Medulla oblongata (tissue), 1 donor: ENCODE measurements at regions not wholly inside any gene's neighbourhood (a gene's known extent, or its start where the extent isn't known, plus 50 kb on each side); places are given as distances from the start of the nearest gene placed in this dataset.

Source experiments
- DNase-seq: peaks from one replicate; pipeline ENCODE4 v3.0.0-alpha.2; 2015; ENCODE audit errors: extremely low spot score

DNA sequence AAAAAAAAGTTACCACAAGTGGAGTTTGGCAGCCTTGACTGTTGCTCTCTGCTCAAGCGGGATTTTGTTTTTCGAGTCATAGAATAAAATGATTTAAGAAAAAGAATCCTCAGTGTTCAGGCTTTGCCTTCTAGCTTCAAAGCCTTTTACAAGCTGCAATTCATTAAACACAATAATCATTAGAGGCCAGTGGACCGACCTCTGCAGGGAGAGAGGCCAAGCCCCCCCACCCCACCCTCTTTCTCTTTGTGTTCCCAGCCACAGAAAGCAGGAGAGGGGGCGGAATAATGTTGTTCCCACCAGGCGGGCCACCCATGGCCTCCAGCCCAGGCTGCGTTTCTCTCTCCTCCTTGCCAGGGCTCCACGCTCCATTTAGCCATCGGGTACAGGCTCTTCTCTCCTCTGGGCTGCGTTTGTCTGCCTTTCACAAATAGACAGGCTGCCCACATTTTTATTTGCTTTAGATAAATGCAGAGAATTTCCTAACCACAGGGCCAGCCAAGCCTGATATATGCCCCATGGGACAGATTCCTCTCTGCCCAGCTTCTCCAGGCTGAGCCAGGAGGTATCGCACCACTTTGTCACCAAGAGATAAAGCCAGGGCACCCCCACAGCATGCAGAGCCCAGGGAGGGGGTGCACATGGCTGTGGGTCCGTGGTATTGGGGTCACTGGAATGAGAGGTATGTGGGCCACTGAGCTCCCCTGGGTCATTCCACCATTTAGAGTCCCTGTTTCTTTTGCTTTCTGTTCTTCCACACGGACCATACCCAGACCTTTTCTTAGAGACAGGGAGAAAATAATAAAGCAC lies 318.8 kb downstream of the PIK3R1 start:
- DNase-seq: peak; percentile 73

DNA sequence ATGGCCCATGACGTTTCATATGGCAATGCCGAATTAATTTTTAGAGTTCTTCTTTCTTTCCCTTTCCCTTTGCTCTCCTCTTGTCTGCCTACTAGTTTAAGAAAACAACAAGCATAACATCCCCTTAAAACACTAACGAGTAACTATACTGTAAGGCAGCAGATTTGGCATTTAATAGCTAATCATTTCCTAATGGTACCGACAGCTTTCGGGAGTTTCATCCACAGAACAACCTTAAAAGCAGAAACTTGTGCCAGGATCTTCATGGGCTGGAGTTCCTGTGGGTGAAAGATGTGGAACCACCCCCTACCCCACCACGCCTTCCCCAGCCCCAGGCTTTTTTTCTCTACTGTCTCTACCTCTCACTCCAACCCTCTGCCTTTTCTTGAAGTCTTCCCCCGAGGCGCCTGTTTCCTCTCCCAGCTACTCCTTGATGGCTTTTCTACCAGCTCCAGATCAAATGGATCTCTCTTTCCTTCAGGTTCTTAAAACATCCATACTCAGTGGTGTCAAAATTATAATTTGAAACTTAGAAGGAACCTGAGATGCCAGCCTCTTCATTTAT lies 319.5 kb downstream of the PIK3R1 start:
- peak; percentile 4 for DNase-seq

DNA sequence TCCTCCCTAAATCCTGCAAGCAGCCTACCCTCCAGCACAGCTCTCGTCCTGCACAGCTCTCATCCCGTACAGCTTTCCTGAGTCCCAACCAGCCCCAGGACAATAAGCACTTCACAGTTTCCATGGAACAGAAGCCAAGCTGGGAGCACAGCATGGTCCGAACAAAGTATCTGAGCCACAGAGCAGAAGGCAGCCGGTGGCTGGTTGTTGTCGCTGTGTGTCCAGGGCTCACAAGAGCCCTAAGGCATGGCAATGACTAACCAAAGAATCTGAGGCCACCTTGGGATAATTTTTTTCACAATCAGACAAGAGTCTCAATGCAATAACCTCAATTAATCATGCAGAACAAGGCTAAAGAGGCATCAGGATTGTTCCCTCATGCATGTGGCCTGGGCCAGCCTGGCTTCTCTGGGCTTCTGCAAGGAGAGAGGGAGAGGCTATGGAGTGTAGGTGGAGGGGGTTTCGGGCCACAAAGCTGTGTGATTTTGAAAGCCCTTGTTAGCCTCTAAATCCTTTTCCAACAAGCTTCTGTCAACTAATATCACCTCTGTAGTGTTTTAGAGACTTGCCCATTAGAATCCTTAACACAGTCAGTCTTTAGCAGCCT lies 323.4 kb downstream of the PIK3R1 start:
- no peak for DNase-seq

DNA sequence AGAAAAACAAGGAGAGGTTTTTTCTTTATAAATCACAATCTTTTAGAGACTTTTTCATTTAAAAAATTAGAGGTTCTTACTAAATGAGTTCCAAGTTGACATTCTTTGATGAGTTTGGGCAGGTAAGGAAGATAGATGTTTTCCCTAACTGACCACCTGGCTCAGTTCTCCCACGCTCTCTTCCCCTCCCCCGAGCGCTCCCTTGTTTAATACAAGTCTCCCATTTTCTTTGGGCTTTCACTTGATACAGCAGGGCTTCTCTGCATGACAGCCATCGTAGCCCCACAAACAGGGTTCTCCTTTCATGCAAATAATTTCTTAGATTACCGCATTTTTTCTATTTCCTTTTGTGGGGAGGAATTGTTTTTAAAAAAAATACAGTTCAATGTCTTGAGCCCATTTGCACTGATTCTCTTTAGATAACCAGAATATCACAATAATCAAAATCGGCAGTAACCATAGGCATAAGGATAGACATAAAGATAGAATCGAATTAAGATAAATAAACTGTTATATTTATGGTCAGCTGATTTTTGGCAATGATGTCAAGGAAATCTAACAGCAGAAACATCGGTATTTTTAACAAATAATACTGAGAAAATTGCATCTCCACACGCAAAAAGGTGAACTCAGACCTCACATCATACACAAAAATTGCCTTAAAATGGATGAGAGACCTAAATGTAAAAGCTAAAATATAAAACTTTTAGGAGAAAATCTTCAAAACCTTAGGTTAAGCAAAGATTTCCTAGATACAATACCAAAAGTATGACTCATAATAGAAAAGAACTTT lies 325.4 kb downstream of the PIK3R1 start:
- DNase-seq: no peak

DNA sequence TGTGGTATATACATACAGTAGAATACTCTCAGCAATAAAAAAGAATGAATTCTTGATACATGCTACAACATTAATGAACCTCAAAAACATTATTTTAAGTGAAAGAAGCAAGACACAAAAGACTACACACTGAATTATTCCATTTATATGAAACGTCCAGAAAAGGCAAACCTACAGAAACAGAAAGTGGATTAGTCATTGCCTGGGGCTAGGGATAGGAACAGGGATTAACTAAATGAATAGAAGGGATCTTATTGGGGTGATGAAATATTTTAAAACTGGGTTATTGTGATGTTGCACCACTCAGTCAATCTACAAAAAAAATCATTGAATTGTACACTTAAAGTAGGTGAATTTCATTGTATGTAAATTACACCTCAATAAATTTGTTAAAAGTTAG lies 326.7 kb downstream of the PIK3R1 start:
- no peak for DNase-seq

DNA sequence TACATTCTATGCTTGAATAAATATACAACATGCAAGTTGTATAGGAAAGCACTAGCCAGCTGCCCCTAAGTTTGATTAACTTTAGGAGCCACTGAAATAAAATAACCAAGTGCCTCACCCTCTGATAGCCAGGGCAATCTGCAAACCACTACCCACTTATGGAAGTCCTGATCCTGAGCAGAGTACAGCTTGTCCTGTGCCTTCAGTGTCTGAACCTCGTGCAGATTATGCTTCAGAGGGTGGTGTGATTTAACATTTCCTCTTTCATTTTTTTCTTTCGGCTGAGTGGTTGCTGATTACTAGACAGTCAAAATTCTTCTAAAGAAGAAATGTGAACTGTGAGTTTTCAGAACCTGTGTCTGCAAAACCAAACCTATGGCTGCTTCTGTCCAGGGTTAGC lies 327.7 kb downstream of the PIK3R1 start:
- no peak for DNase-seq

DNA sequence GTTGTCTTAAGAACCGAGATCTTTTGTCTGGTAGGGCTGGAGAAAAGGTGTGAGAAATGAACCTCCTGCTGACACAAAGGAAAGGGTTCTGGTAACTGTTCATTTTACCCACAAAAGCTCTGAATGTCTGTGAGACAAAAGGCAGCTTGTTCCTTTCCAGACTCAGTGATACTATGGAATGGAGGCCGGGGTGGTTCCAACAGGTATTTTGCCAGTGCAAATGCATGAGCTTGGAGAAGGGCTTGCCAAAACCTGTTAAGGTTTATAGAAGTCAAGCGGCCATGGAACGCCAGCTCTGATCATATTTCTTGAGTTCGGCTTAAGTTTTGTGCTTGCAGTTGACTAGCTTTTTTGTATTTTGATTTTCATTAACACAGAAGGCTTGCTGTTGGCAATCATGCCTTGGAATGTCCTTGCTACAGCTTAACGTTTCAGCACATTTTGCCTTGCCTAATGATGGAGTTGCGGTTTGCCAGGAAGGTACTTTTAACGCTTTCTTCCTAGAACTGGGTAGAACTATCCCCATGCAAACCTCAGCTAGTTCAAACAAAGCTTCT lies 328.6 kb downstream of the PIK3R1 start:
- DNase-seq: no peak

DNA sequence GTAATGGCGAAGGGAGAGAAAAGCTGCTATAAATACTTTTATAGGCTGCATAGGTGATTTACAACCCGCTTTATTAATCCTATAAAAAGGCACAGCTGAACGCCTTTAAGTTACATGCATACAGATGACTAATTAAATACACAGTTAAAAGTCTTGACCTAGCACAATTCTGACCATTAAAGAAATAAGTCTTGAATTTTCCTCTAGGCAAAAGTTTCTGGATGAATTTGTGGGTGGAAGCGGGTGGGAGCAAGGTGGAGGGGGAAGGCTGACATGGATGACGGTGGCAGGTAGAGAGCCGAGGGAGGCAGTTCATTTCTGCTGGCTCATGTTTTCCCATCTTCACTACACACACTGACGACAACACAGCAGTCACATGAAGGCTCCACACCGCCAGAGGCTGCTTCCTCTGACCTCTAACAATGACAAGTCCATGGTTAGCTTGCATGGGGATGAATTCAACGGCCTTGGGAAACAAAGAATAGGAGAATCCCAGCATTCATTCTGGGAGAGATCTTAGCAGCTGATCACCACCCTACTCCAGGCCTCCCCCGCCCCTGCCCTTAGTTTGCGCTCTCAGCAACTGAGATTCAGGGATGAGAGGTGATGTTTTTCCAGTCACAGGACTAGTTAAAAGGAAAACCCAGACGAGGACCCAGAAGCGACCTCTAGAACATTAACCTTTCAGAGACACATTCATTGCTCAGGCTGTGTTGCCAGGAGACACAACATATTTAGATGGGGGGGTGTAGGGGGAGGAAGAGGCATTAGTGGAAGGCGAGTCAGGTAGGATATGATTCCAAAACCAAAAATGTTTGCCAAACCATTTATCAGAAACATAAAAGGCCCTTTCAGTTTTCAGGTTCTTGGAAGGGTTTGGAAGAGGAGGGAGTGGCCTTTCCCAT lies 329.3 kb downstream of the PIK3R1 start:
- no peak for DNase-seq

DNA sequence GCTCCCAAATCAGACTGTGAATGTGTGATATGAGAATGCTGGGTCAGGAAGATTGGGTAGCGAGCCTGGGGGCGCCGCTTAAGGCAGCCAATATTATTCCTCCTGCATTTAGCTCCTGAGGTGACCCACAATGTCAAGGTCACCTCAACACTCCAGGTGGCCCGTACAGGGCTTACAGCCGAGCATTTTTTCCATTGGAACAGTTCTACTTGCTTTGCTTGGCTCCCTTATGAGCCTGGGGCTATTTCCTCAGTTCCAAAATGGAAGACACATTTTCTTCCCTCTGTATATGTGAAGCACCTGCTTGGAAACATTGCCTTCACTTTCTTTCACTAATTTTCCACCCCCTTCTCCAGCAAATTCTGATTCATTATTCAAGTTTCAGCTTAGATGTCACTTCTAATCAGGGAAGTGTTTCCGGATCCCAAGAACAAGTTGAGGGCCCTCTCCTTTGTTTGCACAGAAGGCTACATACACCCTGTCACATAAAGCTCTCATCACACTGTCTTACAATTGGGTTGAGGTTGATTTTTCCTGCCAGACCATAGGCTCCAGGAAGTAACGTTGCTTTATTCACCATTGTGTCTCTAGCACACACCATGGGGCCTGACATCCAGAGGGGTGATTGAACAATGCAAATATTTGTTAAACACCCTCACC lies 330.2 kb downstream of the PIK3R1 start:
- DNase-seq: no peak

DNA sequence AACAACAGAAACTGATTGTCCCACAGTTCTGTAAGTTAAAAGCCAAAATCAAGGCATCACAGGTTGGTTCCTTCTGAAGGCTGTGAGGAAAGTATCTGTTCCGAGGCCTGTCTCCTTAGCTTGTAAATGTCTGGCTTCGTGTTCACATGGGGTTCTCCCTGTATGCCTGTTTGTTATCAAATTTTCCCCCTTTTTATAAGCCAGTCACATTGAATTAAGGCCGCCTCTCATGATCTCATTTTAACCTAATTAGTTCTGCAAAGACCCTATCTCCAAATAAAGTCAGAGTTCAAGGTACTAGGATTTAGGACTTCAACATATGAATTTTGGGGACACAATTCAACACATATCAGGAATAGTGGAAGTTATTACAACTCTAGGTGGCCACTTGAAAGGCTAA lies 331.5 kb downstream of the PIK3R1 start:
- DNase-seq: no peak

DNA sequence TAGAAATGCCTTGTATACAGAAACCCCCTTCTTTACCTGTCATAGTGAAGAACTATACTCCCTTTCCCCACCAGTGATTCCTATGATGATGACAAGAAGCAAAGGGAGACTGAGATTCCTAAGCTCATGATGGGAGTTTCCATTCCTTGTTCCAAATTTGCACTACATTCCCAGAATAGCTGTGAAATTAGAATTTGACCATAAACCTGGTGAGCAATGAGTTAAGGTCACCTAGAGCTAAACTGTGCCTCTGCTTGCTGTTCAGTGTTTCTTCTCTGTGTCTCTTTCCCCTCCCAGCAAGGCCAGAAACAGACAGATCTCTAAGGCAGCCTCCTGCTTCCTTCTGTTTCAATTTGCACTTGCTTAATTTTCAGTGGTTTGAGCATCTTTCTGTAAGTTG lies 332.1 kb downstream of the PIK3R1 start:
- no peak for DNase-seq

DNA sequence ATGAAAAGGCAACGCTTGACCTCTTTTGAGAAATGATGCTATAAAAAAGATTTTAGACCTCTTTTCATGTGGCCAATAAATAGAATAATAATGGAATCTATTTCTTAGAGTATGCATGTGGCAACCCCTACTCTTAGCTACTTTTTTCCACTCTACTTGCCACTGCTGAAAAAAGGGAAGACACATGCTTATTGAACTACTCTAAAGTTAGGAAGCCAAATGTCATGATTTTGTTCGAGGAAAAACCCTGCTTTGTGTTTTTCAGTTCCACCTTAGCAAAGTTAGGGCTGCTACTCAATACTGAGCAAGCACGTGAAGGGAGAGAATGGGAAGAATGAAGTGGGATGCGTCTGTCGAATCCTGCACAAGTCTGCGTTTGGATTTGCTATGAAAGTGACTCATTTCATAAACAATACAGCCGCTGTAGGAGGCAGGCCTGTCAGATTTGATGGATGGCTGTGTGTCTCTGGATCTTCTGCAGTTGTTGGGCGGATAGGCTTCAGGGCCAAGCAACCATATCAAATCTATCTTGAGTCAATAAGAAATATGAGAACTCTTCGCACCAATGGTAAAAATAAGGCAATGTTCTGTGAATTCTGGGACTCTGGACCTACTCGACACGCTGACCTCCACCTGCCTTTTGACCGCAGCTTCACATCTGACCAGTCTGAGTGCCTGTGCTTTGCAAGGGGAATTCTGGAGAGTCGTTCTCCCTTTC lies 333.6 kb downstream of the PIK3R1 start:
- no peak for DNase-seq

DNA sequence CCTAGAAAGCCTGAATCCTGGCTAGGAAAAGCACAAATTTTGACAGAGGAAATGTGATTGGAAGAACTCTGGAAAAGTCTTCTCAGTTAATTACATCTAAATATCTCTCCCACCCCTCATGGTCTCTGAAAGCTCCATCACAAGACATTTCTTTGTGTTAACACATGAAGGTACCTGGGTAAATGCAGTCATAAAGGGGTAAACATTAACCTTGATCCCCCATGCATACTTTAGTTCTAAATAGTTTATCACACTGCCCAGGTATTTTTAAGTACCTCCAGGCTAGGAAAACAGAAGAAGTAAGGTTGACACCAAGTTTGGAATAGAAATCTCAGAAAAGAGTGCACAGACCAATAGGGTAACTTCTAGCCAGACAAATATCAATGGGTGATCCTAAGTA lies 334.5 kb downstream of the PIK3R1 start:
- DNase-seq: no peak

DNA sequence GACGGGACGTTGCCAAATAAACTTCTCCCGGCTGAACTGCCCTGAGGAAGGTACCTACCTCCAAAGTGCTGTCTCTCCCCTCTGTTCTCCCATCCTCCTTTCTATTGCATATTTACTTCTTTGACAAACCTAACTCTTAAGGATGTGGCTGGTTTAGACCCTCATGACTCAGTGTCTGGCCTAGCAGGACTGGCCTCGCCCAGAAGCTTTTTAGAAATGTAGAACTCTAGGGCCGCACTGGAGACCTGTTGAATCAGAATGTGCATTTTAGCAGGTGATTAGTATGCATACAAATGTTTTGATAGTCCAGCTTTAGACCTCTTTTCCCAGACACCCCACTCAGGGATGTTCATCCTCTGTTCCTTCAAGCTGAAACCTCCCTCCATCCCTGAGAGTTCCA lies 335.9 kb downstream of the PIK3R1 start:
- DNase-seq: no peak

DNA sequence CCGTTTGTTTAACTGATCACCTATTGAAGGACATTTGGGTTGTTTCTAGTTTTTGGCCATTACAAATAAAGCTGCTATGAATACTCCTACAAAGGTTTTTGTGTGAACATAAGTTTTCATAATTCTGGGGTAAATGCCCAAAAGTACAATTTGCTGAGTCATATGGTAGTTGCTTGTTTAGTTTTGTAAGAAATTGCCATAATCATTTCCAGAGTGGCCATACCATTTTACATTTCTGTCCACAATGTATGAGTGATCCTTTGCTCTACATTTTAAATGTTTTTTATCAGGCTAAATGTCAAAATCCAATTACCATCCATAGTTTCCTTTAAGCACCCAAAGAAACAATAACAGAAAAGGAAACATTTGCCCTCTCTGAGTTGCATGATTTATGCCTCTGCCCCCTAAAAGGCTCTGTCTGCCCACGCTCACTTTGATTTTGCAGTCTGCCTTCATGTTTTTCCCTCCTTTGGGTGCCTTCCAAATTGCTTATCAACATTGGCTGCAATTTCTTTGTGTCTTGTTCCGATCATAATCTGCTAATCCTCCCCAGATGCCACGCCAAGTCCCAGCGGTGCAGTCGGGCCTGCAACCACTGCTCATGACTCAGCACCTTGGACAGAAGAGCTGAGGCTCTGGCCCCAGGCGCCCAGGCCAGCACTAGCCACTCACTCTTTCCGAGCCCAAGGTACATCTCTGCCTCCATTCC lies 339.2 kb downstream of the PIK3R1 start:
- no peak for DNase-seq

DNA sequence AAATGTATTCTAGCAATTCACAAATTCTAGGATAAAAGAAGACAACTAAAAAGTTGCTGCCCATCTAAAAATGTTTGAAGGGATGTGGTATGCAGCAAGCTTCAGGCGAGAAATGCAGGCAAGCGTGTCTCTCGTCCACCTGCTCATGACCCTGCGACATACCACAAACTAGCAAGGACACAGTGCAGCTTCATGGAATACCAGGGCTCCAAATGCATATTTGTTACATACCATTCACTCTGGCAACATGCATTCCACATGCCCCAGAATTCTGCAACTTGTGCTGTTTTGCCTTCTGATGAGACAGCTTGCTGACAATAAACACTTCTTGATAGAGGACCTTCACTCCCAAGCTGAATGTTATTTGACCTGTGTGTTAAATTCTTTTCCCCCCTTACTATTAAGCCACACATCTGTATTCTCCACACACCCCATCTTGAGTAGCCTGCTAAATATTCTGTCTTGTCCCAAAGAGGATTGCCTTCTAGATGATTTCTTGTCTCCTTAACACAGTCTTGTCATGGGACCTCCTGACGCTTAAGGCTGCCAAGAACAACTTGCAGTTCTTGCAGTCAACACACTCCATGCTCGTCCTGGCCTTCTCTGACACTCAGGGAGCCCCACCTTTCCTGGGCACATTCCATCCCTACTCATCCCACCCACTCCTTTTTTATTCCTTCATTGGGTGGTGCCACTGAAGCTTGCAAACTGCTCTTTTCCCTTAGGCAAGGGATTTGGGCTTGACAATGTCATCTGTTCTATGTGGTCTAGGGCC lies 340.5 kb downstream of the PIK3R1 start:
- DNase-seq: no peak

DNA sequence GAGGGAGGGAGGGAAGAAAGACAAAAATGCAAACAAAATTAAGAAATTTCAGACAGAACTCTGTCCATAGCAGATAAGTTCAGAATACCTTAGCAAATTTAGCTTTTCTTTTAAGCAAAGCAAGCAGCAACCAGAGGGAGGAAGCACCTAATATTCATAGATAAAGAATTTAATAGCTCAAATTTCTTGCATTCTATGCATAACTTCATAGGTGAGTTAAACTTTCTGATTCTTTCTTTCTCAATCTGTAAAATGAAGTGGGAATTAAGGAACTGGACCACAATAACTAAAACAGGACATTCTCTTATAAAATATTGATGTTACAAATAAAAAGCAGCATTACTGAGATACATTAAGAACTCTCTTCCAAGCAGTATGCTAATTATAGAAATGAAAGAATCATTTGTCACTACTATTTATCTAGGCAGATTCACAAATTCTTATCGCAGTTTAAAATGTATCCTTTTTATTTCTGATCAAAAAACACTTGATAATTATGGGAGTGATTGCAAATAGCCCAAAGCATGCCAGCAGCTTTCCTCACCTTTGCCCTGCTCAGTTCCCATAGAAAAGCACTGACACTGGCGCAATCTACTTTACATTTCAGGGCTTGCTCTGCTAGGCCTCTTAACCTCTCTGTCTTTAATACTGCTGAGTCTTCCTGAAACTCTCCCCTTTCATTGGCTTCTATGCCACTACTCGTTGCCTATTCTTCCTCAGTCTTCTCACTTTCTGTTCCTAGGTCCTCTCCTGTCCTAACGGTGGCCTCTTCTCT lies 341.8 kb downstream of the PIK3R1 start:
- no peak for DNase-seq

DNA sequence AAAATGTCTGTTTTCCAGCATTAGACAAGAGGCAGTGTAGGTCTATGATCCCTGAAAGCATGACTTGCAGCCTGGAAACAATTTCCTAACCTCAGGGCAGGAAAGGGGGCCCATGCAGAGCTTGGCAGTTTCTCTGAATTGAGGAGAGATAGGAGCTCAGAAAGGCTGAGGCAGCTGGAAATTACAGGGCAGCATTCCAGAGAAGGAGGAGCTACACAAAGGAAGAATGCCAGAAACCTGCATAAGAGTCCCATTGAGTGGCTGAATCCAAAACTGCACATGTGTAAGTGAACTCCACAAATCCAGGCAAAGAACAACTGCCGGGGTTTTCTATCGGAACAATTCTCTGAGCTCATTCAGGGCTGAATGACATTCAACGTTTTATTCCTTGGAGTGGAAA lies 346.8 kb downstream of the PIK3R1 start:
- peak; percentile 74 for DNase-seq
